IMR-90 (cell line): ENCODE measurements at regions not wholly inside any gene's neighbourhood (a gene's known extent, or its start where the extent isn't known, plus 50 kb on each side); places are given as distances from the start of the nearest gene placed in this dataset.
A peak's percentile ranks its signal among the peaks of the same experiment; 100 is the strongest.

Experiments used
- ATAC-seq: fragments of 200-7000 bp; cut with Tn5 transposase; 2 replicates; pipeline ENCODE4 v1.9.1; 2020; ENCODE audit warnings: low read depth, mild to moderate bottlenecking, moderate library complexity
- BruUV-seq: library from RNA; stranded (reverse); fragments of 400-500 nt; replicated peaks from 2 replicates; lab custom pipeline; 2021; lab: Mats Ljungman, UMichigan
- CTCF ChIA-PET: fragments of 300-600 bp; formaldehyde crosslinking; extraction: SDS; loops from one replicate; lab custom pipeline; 2021; ENCODE audit warnings: antibody characterized with exemption; lab: Yijun Ruan, JAX
- POLR2A ChIA-PET: fragments of 300-600 bp; sonication (Branson Sonifier 250); formaldehyde crosslinking; loops from one replicate; lab custom pipeline; 2022; ENCODE audit warnings: antibody characterized with exemption; ENCODE audit not compliant: unreplicated experiment; lab: Charles Lee
- DNase-seq: peaks from one replicate; pipeline ENCODE4 v3.0.0; 2013
- H2AFZ ChIP-seq: replicated peaks from 2 replicates; pipeline ENCODE3; 2013; ENCODE audit warnings: low read length, mild to moderate bottlenecking; ENCODE audit not compliant: poor library complexity
- H2AK5ac ChIP-seq: 2 replicates; pipeline ENCODE4 v1.6.1; 2013; ENCODE audit warnings: low read depth, low read length, inconsistent platforms
- H2AK9ac ChIP-seq: replicated peaks from 2 replicates; pipeline ENCODE3; 2013; ENCODE audit warnings: mild to moderate bottlenecking, low read depth, low read length, moderate library complexity; ENCODE audit not compliant: poor library complexity
- H2BK120ac ChIP-seq: 2 replicates; pipeline ENCODE4 v1.6.1; 2013; ENCODE audit warnings: low read depth, low read length, inconsistent platforms
- H2BK15ac ChIP-seq: 3 replicates; pipeline ENCODE4 v1.6.1; 2013; ENCODE audit warnings: low read depth, low read length, inconsistent platforms
- H2BK20ac ChIP-seq: 2 replicates; pipeline ENCODE4 v1.6.1; 2013; ENCODE audit warnings: low read depth, mild to moderate bottlenecking, inconsistent platforms, low read length, moderate library complexity
- H2BK5ac ChIP-seq: 2 replicates; pipeline ENCODE4 v1.6.1; 2013; ENCODE audit warnings: mild to moderate bottlenecking, low read depth, low read length, inconsistent platforms; ENCODE audit not compliant: poor library complexity, severe bottlenecking
- H3K14ac ChIP-seq: replicated peaks from 2 replicates; pipeline ENCODE4 v1.6.1; 2013; ENCODE audit warnings: low read depth, low read length, inconsistent platforms
- H3K18ac ChIP-seq: 2 replicates; pipeline ENCODE4 v1.6.1; 2013; ENCODE audit warnings: low read depth, low read length, control low read depth
- H3K23ac ChIP-seq: 2 replicates; pipeline ENCODE4 v1.6.1; 2013; ENCODE audit warnings: low read depth, low read length, inconsistent platforms
- H3K27ac ChIP-seq: 2 replicates; pipeline ENCODE4 v1.5.1; 2013; ENCODE audit warnings: mild to moderate bottlenecking, control low read depth, low read length; ENCODE audit not compliant: insufficient read depth
- H3K27me3 ChIP-seq: 2 replicates; pipeline ENCODE4 v1.6.1; 2013; ENCODE audit warnings: low read length; ENCODE audit not compliant: control insufficient read depth, insufficient read depth
- H3K36me3 ChIP-seq: 2 replicates; pipeline ENCODE4 v1.6.1; 2013; ENCODE audit warnings: low read length, mixed read lengths; ENCODE audit not compliant: control insufficient read depth, insufficient read depth
- H3K4ac ChIP-seq: 2 replicates; pipeline ENCODE4 v1.6.1; 2013; ENCODE audit warnings: low read depth, low read length, inconsistent platforms
- H3K4me1 ChIP-seq: 2 replicates; pipeline ENCODE4 v1.6.1; 2013; ENCODE audit warnings: low read length, mixed read lengths; ENCODE audit not compliant: control insufficient read depth, insufficient read depth
- H3K4me2 ChIP-seq: 2 replicates; pipeline ENCODE4 v1.6.1; 2013; ENCODE audit warnings: low read depth, mild to moderate bottlenecking, control low read depth, low read length, moderate library complexity
- H3K4me3 ChIP-seq: 2 replicates; pipeline ENCODE4 v1.5.1; 2013; ENCODE audit warnings: low read depth, mild to moderate bottlenecking, control low read depth, low read length, moderate library complexity; ENCODE audit not compliant: insufficient read depth
- H3K56ac ChIP-seq: 2 replicates; pipeline ENCODE4 v1.6.1; 2013; ENCODE audit warnings: low read length, inconsistent platforms; ENCODE audit not compliant: insufficient read depth; ENCODE audit errors: extremely low read depth
- H3K79me1 ChIP-seq, 2 experiments: 2 replicates each; pipeline ENCODE4 v1.6.1; 2013; ENCODE audit warnings: low read length in 2 of 2, inconsistent platforms in 1 of 2, low read depth in 1 of 2
- H3K9ac ChIP-seq: 2 replicates; pipeline ENCODE4 v1.6.1; 2013; ENCODE audit warnings: low read depth, low read length, control low read depth
- H3K9me1 ChIP-seq: 2 replicates; pipeline ENCODE4 v1.6.1; 2013; ENCODE audit warnings: low read length, inconsistent platforms; ENCODE audit not compliant: insufficient read depth
- H3K9me3 ChIP-seq: 2 replicates; pipeline ENCODE4 v1.6.1; 2013; ENCODE audit warnings: low read length; ENCODE audit not compliant: control insufficient read depth, insufficient read depth
- H4K20me1 ChIP-seq: 2 replicates; pipeline ENCODE4 v1.6.1; 2013; ENCODE audit warnings: low read length, inconsistent platforms; ENCODE audit not compliant: insufficient read depth
- H4K5ac ChIP-seq: 2 replicates; pipeline ENCODE4 v1.6.1; 2013; ENCODE audit warnings: mild to moderate bottlenecking, low read depth, low read length, control low read depth
- H4K8ac ChIP-seq, 2 experiments: 2 replicates each; pipeline ENCODE4 v1.6.1; 2013; ENCODE audit warnings: low read depth in 2 of 2, low read length in 2 of 2, control low read depth in 1 of 2, inconsistent platforms in 1 of 2
- H4K91ac ChIP-seq: 2 replicates; pipeline ENCODE4 v1.6.1; 2013; ENCODE audit warnings: low read depth, low read length, inconsistent platforms; ENCODE audit not compliant: insufficient read depth
- FOS ChIP-seq: fragments of 150-350 bp; IDR thresholded peaks from 2 replicates; pipeline ENCODE4 v1.6.1; 2016; ENCODE audit warnings: low read depth, low read length
- RAD21 ChIP-seq: IDR thresholded peaks from 2 replicates; pipeline ENCODE4 v1.6.1; 2012; ENCODE audit warnings: low read length, improper control_type of control experiment
- SMC3 ChIP-seq: fragments of 150-350 bp; IDR thresholded peaks from 2 replicates; pipeline ENCODE4 v1.6.1; 2016; ENCODE audit warnings: low read depth, mild to moderate bottlenecking, antibody characterized with exemption, low read length, moderate library complexity
- WGBS, 2 experiments: methylation state at CpG; one replicate each; pipeline versions ENCODE4 v1.1.5 to v1.1.7; 2013; ENCODE audit warnings: missing lambda C conversion rate in 2 of 2; ENCODE audit not compliant: insufficient read length in 1 of 2; ENCODE audit errors: extremely low coverage in 2 of 2; 5-methylcytosine and 5-hydroxymethylcytosine counted together
- dilution Hi-C: fragments of 300-500 bp; cut with HindIII; formaldehyde crosslinking; loops from one replicate; pipeline ENCODE4 v1.14.3; 2018; ENCODE audit warnings: low sequenced_read_pairs; ENCODE audit not compliant: unreplicated experiment
- in situ Hi-C: fragments of 300-500 bp; cut with MboI; formaldehyde crosslinking; loops from 3 replicates; pipeline ENCODE4 v1.14.3; 2019; ENCODE audit warnings: low sequenced_read_pairs, inconsistent platforms, mixed read lengths
- intact Hi-C: fragments of 100-400 bp; cut with micrococcal nuclease; formaldehyde crosslinking; loops from 2 replicates; pipeline ENCODE4 v1.10.0; 2022
- TF ChIP-seq, protein P1 (sequence below): fragments of 150-350 bp; IDR thresholded peaks from 2 replicates; pipeline ENCODE4 v1.6.1; 2017; ENCODE audit warnings: mild to moderate bottlenecking, antibody characterized with exemption, low read length, low read depth
- TF ChIP-seq, protein P2 (sequence below): conservative IDR thresholded peaks from 2 replicates; pipeline ENCODE4 v1.5.1; 2012; ENCODE audit warnings: mild to moderate bottlenecking, low read depth, low read length, improper control_type of control experiment

DNA sequence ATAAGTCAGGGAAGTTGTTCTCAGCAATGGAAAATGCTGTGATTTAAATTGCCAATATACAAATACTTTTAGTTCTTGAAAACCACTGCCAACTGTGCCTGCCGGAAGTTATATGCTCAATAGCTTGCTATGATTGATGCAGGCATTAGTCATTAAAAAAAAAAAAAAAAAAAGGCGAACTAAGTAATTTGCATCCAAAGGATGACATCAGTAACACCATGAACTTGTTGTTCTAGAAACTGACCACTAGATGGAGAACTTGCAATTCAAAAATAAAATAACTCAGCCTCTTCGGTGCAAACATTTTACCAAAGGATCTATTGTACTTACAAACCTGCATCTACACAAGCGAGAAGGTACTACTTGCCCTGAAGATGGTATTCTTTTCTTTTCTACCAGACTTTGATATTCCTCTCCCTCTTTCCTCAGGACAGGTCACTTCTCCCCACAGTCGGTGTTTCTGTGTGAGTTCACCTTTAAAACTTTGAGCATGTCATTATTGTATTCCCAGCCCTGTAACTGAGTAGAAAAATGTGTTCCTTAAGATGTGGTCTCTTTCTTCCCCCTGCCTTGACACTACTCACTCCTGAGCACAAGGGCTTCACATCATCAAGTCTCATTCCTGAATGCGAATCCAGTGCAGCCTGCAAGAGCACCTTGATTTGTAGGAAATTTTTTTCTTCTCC, 115.0 kb upstream of the VEPH1 start:
- Histone ChIP-seq H4K5ac (no peak overlapping the region), H3K4ac (no peak overlapping the region), H4K8ac (no peak overlapping the region), H3K27ac (no peak overlapping the region), H3K79me1 (no peaks in the 10 kb centered on the region), H4K20me1 (no peaks in the 10 kb centered on the region), H2BK5ac (no peak overlapping the region), H3K9ac (no peak overlapping the region), H3K9me1 (no peaks in the 10 kb centered on the region), H4K91ac (no peak overlapping the region), H3K56ac (no peak overlapping the region), H3K4me1 (no peaks in the 10 kb centered on the region), H2AFZ (no peak overlapping the region), H3K4me3 (no peak overlapping the region), H3K4me2 (peak overlapping the region; percentile 25; the same call in 1 of the 2 replicates), H3K36me3 (no peaks in the 10 kb centered on the region), H3K14ac (no peak overlapping the region), H2BK20ac (no peak overlapping the region), H3K18ac (no peak overlapping the region), H3K23ac (no peak overlapping the region), H2AK5ac (no peak overlapping the region), H2BK15ac (no peak overlapping the region), H2BK120ac (no peak overlapping the region), H3K27me3 (peaks cover 12% of the 10 kb centered on the region), H2AK9ac (no peak overlapping the region), H3K9me3 (no peaks in the 10 kb centered on the region)
- dilution Hi-C loops (no loop called here), in situ Hi-C loops (loop anchor here (10.0 kb wide), 2 partner anchors 817 to 907 kb away; no protein-coding TSS in a partner anchor), intact Hi-C loops (loop anchor here (1.0 to 5.0 kb wide), 5 partner anchors 289 to 1024 kb away; partner anchors contain the start of gene GFM1)
- CTCF ChIA-PET: interaction anchor here (0.6 to 0.7 kb wide), 4 partner anchors 10 to 888 kb away, joined by 3 to 4 read pairs (median 4); no protein-coding TSS in a partner anchor
- ATAC-seq (peak; percentile 86), DNase-seq (peak; percentile 71)
- POLR2A ChIA-PET: no interaction called here
- peak; percentile 63 for TF ChIP-seq RAD21
- TF ChIP-seq SMC3: peak; percentile 62
- TF ChIP-seq FOS: peak; percentile 34; the same call in 1 of the 2 replicates
- TF ChIP-seq, protein P1, sequence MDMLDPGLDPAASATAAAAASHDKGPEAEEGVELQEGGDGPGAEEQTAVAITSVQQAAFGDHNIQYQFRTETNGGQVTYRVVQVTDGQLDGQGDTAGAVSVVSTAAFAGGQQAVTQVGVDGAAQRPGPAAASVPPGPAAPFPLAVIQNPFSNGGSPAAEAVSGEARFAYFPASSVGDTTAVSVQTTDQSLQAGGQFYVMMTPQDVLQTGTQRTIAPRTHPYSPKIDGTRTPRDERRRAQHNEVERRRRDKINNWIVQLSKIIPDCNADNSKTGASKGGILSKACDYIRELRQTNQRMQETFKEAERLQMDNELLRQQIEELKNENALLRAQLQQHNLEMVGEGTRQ: no peak
- TF ChIP-seq, protein P2, sequence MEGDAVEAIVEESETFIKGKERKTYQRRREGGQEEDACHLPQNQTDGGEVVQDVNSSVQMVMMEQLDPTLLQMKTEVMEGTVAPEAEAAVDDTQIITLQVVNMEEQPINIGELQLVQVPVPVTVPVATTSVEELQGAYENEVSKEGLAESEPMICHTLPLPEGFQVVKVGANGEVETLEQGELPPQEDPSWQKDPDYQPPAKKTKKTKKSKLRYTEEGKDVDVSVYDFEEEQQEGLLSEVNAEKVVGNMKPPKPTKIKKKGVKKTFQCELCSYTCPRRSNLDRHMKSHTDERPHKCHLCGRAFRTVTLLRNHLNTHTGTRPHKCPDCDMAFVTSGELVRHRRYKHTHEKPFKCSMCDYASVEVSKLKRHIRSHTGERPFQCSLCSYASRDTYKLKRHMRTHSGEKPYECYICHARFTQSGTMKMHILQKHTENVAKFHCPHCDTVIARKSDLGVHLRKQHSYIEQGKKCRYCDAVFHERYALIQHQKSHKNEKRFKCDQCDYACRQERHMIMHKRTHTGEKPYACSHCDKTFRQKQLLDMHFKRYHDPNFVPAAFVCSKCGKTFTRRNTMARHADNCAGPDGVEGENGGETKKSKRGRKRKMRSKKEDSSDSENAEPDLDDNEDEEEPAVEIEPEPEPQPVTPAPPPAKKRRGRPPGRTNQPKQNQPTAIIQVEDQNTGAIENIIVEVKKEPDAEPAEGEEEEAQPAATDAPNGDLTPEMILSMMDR: peak; percentile 68
- BruUV-seq: no TSS peak
- 0% methylated on average over 1 of the region's 6 CpGs; no CpG with 5 or more reads in 1 of the 2 experiments for WGBS, 2 experiments
